ENCODE measurements at regions not wholly inside any gene's neighbourhood (a gene's known extent, or its start where the extent isn't known, plus 50 kb on each side); places are given as distances from the start of the nearest gene placed in this dataset.

DNA sequence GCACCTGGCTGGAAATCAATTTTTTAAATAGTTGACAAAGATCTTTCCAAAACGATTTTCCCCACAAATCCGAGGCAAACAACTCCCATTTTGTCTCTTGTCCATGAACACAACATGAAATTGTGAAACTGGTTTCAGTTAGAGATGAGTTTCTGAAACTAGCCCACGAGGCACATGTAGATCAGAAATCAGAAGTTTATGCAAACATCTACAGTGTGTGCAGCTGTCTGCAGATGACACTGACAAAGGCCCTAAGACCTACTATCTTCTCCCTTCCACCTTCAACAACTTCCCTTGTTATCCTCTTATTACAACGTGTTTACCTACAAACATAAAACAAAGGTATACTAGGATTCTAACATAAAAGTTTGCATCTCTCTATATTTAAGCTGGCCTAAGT is 183.3 kb downstream of the DIRAS2 start:
- no peaks in the 10 kb centered on the region for H3K36me3 ChIP-seq (replicated peaks)
- H3K27me3 ChIP-seq (replicated peaks), result no peaks in the 10 kb centered on the region
- no peak overlapping the region for H3K27ac ChIP-seq
- TF ChIP-seq, protein P1, sequence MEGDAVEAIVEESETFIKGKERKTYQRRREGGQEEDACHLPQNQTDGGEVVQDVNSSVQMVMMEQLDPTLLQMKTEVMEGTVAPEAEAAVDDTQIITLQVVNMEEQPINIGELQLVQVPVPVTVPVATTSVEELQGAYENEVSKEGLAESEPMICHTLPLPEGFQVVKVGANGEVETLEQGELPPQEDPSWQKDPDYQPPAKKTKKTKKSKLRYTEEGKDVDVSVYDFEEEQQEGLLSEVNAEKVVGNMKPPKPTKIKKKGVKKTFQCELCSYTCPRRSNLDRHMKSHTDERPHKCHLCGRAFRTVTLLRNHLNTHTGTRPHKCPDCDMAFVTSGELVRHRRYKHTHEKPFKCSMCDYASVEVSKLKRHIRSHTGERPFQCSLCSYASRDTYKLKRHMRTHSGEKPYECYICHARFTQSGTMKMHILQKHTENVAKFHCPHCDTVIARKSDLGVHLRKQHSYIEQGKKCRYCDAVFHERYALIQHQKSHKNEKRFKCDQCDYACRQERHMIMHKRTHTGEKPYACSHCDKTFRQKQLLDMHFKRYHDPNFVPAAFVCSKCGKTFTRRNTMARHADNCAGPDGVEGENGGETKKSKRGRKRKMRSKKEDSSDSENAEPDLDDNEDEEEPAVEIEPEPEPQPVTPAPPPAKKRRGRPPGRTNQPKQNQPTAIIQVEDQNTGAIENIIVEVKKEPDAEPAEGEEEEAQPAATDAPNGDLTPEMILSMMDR (IDR thresholded peaks at IDR 0.05; ENCODE audit: low read depth, low read length, missing control alignments), result no peak
- in situ Hi-C loops (cut with HindIII; ENCODE audit: low pct_ligation_motif_present, low sequenced_read_pairs), result no loop called here
- H3K4me3 ChIP-seq (ENCODE audit: low read depth, low read length), result no peak overlapping the region
- no peak for DNase-seq

DNA sequence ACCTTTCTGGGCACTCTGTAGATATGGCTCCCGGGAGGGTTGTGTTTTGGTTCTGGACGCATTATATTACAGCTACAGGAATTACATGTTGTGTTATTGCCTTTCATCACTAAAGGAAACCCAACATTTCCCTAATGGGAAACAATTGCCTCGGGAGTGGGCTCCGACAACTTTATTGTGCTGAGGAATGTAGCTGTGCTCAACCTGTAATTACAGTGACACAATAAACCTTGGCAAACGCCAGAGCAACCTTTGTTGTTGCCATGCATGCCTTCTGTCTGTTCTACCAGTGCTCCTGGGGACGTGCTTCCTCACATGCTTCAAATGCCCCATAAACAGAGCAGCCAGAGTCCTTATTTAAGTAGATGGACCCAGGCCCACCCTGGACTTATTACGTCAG is 182.4 kb downstream of the DIRAS2 start:
- Histone ChIP-seq H3K27ac (no peak overlapping the region), H3K36me3 (replicated peaks) (no peaks in the 10 kb centered on the region), H3K4me3 (ENCODE audit: low read depth, low read length) (no peak overlapping the region), H3K27me3 (replicated peaks) (no peaks in the 10 kb centered on the region)
- in situ Hi-C loops (cut with HindIII; ENCODE audit: low pct_ligation_motif_present, low sequenced_read_pairs), result no loop called here
- DNase-seq, result no peak
- TF ChIP-seq, protein P1 (IDR thresholded peaks at IDR 0.05; ENCODE audit: low read depth, low read length, missing control alignments), result no peak

DNA sequence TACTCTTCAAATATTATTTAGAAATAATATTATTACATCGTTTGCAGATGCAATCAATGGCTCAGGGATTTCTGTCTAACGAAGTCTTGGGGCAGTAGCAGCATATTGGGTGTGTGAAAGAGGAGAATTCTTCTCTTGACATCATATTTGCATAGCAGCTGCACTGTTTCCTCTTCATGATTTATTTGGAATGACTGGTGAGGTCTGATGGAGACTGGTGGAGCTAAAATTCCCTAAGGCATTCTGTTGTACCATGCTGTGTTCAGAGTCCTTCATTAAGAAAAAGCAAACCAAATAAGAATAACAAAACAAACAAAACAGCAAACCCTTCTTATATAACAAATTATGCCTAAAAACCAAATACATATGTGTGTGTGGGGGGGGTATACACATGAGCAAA is 177.6 kb downstream of the DIRAS2 start:
- in situ Hi-C loops (cut with HindIII; ENCODE audit: low pct_ligation_motif_present, low sequenced_read_pairs), result no loop called here
- TF ChIP-seq, protein P1 (IDR thresholded peaks at IDR 0.05; ENCODE audit: low read depth, low read length, missing control alignments), result no peak
- H3K27me3 ChIP-seq (replicated peaks), result no peaks in the 10 kb centered on the region
- H3K36me3 ChIP-seq (replicated peaks), result no peaks in the 10 kb centered on the region
- H3K27ac ChIP-seq, result no peak overlapping the region
- no peak for DNase-seq
- no peak overlapping the region for H3K4me3 ChIP-seq (ENCODE audit: low read depth, low read length)

DNA sequence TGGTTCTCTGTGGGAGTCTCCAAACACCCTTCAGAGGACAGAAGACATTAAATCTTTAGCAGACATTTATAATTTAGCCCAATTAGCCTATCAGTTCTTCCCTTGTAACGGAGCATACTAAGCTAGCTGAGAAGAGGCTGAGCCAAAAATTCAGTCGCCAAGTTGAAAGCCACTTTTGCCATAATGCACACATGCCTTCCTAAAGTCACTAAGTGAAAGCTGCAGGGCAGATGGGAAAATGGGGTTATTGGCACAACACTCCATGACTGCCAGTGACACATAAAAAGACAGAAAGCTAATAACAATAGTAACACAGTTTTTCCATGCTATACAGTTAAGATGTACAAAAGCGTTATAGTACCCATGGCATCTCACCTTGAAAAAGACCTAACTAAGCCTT is 176.2 kb downstream of the DIRAS2 start:
- in situ Hi-C loops (cut with HindIII; ENCODE audit: low pct_ligation_motif_present, low sequenced_read_pairs), result no loop called here
- Histone ChIP-seq H3K27ac (no peak overlapping the region), H3K36me3 (replicated peaks) (no peaks in the 10 kb centered on the region), H3K27me3 (replicated peaks) (no peaks in the 10 kb centered on the region), H3K4me3 (ENCODE audit: low read depth, low read length) (no peak overlapping the region)
- no peak for DNase-seq
- TF ChIP-seq, protein P1 (IDR thresholded peaks at IDR 0.05; ENCODE audit: low read depth, low read length, missing control alignments), result no peak

DNA sequence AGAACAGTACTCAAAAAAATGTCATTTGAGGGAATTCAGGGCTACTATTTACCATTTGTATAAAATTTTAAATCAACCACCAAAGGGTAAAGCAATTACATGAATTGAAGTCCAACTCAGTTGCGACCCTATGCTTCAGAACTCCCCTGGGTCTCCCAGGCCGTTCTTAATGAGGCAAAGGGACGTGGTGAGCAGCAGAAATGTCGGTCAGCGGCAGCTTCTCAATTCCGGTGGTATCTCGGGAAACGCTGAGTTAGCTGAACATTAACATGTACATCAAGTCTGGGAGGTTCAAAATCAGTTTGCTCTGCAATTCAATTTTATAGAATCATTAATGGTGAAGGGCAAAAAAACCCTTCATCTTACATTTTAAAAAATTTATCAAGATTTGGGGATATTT is 173.2 kb downstream of the DIRAS2 start:
- Histone ChIP-seq H3K4me3 (ENCODE audit: low read depth, low read length) (no peak overlapping the region), H3K36me3 (replicated peaks) (no peaks in the 10 kb centered on the region), H3K27ac (no peak overlapping the region), H3K27me3 (replicated peaks) (no peaks in the 10 kb centered on the region)
- in situ Hi-C loops (cut with HindIII; ENCODE audit: low pct_ligation_motif_present, low sequenced_read_pairs), result no loop called here
- TF ChIP-seq, protein P1 (IDR thresholded peaks at IDR 0.05; ENCODE audit: low read depth, low read length, missing control alignments), result no peak
- no peak for DNase-seq

DNA sequence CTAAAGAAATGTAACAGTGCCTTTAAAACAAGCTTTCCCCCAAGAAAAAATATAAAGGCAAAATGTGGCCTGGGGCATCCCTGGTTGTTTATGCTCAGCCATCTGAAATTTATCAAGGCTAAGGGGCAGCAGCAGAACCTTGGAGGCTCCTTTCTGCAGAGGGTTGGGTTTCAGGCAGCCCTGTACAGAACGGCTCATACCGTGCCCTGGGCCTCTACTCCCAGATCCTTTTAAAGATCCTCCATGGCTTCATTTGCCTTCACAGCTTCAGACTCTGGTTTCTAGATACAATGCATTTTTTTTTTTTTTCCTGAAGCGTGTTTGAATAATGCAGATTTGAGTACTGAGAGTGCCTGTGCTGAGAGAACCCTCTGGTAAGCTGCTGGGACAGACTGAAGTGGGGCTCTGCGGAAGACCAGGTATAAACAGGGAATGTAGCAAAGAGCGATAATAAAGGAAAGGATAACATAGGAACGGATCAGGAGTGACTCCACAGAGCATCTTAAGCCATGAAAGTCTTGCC is 172.7 kb downstream of the DIRAS2 start:
- no peak for DNase-seq
- Histone ChIP-seq H3K4me3 (ENCODE audit: low read depth, low read length) (no peak overlapping the region), H3K36me3 (replicated peaks) (no peaks in the 10 kb centered on the region), H3K27me3 (replicated peaks) (no peaks in the 10 kb centered on the region), H3K27ac (no peak overlapping the region)
- TF ChIP-seq, protein P1 (IDR thresholded peaks at IDR 0.05; ENCODE audit: low read depth, low read length, missing control alignments), result no peak
- in situ Hi-C loops (cut with HindIII; ENCODE audit: low pct_ligation_motif_present, low sequenced_read_pairs), result no loop called here

All from brain microvascular endothelial cell (primary cell).